Calu3 (cell line): ENCODE measurements at regions not wholly inside any gene's neighbourhood (a gene's known extent, or its start where the extent isn't known, plus 50 kb on each side); places are given as distances from the start of the nearest gene placed in this dataset.

ENCODE experiments used
- BruUV-seq: library from RNA; stranded (reverse); fragments of 400-500 nt; replicated peaks from 2 replicates; lab custom pipeline; 2021; lab: Mats Ljungman, UMichigan
- CTCF ChIA-PET: fragments of 300-600 bp; sonication (Branson Sonifier 250); formaldehyde crosslinking; loops from one replicate; lab custom pipeline; 2022; ENCODE audit warnings: antibody characterized with exemption; lab: Charles Lee
- DNase-seq: peaks from one replicate; pipeline ENCODE4 v3.0.0; 2022
- H3K27ac Mint-ChIP-seq: one replicate; pipeline ENCODE4 v1.8.0; 2022; ENCODE audit warnings: mixed read lengths; ENCODE audit not compliant: unreplicated experiment
- H3K27me3 Mint-ChIP-seq: one replicate; pipeline ENCODE4 v1.8.0; 2022; ENCODE audit warnings: mixed read lengths; ENCODE audit not compliant: unreplicated experiment
- H3K36me3 Mint-ChIP-seq: one replicate; pipeline ENCODE4 v1.8.0; 2022; ENCODE audit warnings: mild to moderate bottlenecking, moderate library complexity, mixed read lengths; ENCODE audit not compliant: insufficient read depth, unreplicated experiment
- H3K4me1 Mint-ChIP-seq: one replicate; pipeline ENCODE4 v1.8.0; 2022; ENCODE audit warnings: mild to moderate bottlenecking, low read depth, mixed read lengths; ENCODE audit not compliant: unreplicated experiment
- H3K4me3 Mint-ChIP-seq: one replicate; pipeline ENCODE4 v1.8.0; 2022; ENCODE audit warnings: mild to moderate bottlenecking, low read depth, moderate library complexity, mixed read lengths; ENCODE audit not compliant: unreplicated experiment
- H3K9me3 Mint-ChIP-seq: one replicate; pipeline ENCODE4 v1.8.0; 2022; ENCODE audit warnings: low read depth, mixed read lengths; ENCODE audit not compliant: unreplicated experiment
- CTCF ChIP-seq: fragments of 200-600 bp; IDR thresholded peaks from one replicate; pipeline ENCODE4 v1.8.0; 2022; ENCODE audit warnings: antibody characterized with exemption; ENCODE audit not compliant: unreplicated experiment
- intact Hi-C: fragments of 100-400 bp; cut with micrococcal nuclease; formaldehyde crosslinking; loops from one replicate; pipeline ENCODE4 v1.10.0; 2022; ENCODE audit not compliant: unreplicated experiment

- no TSS peak for BruUV-seq
- H3K4me3 Mint-ChIP-seq: no peak overlapping the region
- H3K27me3 Mint-ChIP-seq: no peaks in the 10 kb centered on the region
- no peak overlapping the region for H3K27ac Mint-ChIP-seq
- intact Hi-C loops: no loop called here
- H3K4me1 Mint-ChIP-seq: peaks cover 55% of the 10 kb centered on the region
- TF ChIP-seq CTCF: no peak
- H3K9me3 Mint-ChIP-seq: peaks cover 5% of the 10 kb centered on the region
- no peaks in the 10 kb centered on the region for H3K36me3 Mint-ChIP-seq
- CTCF ChIA-PET: no interaction called here
- DNase-seq: no peak
Observed at GRCh38 chr2:200127848-200128247, 172.5 kb downstream of the MAIP1 start.

- TF ChIP-seq CTCF: no peak
- Mint-ChIP-seq H3K9me3 (peaks cover 3% of the 10 kb centered on the region), H3K36me3 (no peaks in the 10 kb centered on the region), H3K27ac (no peak overlapping the region), H3K4me3 (no peak overlapping the region), H3K4me1 (peaks cover 55% of the 10 kb centered on the region), H3K27me3 (no peaks in the 10 kb centered on the region)
- CTCF ChIA-PET: no interaction called here
- no TSS peak for BruUV-seq
- intact Hi-C loops: no loop called here
- DNase-seq: no peak
Observed at GRCh38 chr2:200128296-200128695, 172.9 kb downstream of the MAIP1 start.

GRCh38 chr2:200129721-200130462 is 174.5 kb downstream of the MAIP1 start:
- DNase-seq: no peak
- BruUV-seq: no TSS peak
- Mint-ChIP-seq H3K36me3 (no peaks in the 10 kb centered on the region), H3K27me3 (no peaks in the 10 kb centered on the region), H3K4me3 (no peak overlapping the region), H3K27ac (no peak overlapping the region), H3K4me1 (peaks cover 43% of the 10 kb centered on the region), H3K9me3 (no peaks in the 10 kb centered on the region)
- TF ChIP-seq CTCF: no peak
- CTCF ChIA-PET: interaction anchor here (1.2 to 1.7 kb wide), 2 partner anchors 11 to 145 kb away, joined by 3 to 8 read pairs; no protein-coding TSS in a partner anchor
- intact Hi-C loops: no loop called here

DNA sequence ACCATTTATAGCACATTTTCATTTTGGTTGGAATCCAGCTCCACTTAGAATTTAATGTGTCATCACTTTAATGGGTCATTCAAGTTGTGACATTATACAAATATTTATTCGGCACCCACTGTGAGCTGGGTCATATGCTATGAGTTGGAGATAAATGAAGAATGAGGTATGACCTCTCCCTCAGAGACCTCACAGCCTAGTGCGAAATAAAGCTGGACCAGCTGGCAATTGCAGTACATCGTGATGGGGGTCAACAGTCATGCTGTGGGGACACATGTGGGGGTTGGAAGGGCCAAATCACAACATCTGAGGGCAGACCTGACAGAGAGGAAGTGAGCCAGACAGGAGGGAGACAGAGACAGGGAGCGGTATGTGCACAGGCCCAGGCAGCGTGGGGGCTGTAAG is 175.4 kb downstream of the MAIP1 start:
- Mint-ChIP-seq H3K4me3 (no peak overlapping the region), H3K4me1 (peaks cover 34% of the 10 kb centered on the region), H3K9me3 (no peaks in the 10 kb centered on the region), H3K27ac (no peak overlapping the region), H3K27me3 (no peaks in the 10 kb centered on the region), H3K36me3 (no peaks in the 10 kb centered on the region)
- no peak for TF ChIP-seq CTCF
- DNase-seq: no peak
- intact Hi-C loops: no loop called here
- CTCF ChIA-PET: interaction anchor here (0.9 to 1.7 kb wide), 3 partner anchors 9 to 146 kb away, joined by 3 to 8 read pairs (median 3); no protein-coding TSS in a partner anchor
- BruUV-seq: no TSS peak
